Type B pancreatic cell (in vitro differentiated cells): ENCODE measurements at regions not wholly inside any gene's neighbourhood (a gene's known extent, or its start where the extent isn't known, plus 50 kb on each side); places are given as distances from the start of the nearest gene placed in this dataset.

Experiments
- DNase-seq: peaks from one replicate; pipeline ENCODE4 v3.0.0; 2021; ENCODE audit warnings: mixed read lengths; ENCODE audit not compliant: unreplicated experiment; ENCODE audit errors: extremely low spot score
- H3K27ac Mint-ChIP-seq: 2 replicates; pipeline ENCODE4 v1.8.0; 2021; ENCODE audit warnings: mild to moderate bottlenecking, mixed read lengths
- H3K27me3 Mint-ChIP-seq: 2 replicates; pipeline ENCODE4 v1.8.0; 2021; ENCODE audit warnings: mixed read lengths
- H3K36me3 Mint-ChIP-seq: 2 replicates; pipeline ENCODE4 v1.8.0; 2021; ENCODE audit warnings: mixed read lengths
- H3K4me1 Mint-ChIP-seq: one replicate; pipeline ENCODE4 v1.8.0; 2021; ENCODE audit warnings: mixed read lengths; ENCODE audit not compliant: unreplicated experiment
- H3K4me3 Mint-ChIP-seq: 2 replicates; pipeline ENCODE4 v1.8.0; 2021; ENCODE audit warnings: mild to moderate bottlenecking, mixed read lengths
- H3K9me3 Mint-ChIP-seq: 2 replicates; pipeline ENCODE4 v1.8.0; 2021; ENCODE audit warnings: mixed read lengths
- TF ChIP-seq, protein P1 (sequence below): fragments of 200-600 bp; sonication (generic); conservative IDR thresholded peaks from 2 replicates; pipeline ENCODE4 v1.5.0; 2021; ENCODE audit warnings: antibody characterized with exemption, mild to moderate bottlenecking

DNA sequence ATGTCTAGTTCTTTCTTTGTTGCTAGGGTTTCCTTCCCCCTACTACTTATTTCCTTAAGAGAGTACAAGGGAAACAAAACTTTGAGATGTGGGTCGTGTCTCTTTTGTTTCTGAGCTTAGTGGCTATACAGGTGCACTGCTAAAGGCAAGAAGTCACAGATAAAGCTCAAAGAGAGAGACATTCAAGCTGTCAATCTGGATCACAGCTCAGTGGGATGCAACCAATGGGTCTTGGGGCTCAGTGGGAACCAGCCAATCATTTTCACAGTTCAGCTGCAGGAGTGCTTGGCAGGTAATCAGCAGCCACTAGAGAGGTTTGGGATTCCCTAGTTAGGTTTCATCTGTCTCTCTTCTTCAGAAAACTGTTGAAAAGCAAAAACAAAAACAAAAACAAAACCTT is 135.4 kb upstream of the SGCD start:
- no peaks in the 10 kb centered on the region for H3K4me1 Mint-ChIP-seq
- TF ChIP-seq, protein P1, sequence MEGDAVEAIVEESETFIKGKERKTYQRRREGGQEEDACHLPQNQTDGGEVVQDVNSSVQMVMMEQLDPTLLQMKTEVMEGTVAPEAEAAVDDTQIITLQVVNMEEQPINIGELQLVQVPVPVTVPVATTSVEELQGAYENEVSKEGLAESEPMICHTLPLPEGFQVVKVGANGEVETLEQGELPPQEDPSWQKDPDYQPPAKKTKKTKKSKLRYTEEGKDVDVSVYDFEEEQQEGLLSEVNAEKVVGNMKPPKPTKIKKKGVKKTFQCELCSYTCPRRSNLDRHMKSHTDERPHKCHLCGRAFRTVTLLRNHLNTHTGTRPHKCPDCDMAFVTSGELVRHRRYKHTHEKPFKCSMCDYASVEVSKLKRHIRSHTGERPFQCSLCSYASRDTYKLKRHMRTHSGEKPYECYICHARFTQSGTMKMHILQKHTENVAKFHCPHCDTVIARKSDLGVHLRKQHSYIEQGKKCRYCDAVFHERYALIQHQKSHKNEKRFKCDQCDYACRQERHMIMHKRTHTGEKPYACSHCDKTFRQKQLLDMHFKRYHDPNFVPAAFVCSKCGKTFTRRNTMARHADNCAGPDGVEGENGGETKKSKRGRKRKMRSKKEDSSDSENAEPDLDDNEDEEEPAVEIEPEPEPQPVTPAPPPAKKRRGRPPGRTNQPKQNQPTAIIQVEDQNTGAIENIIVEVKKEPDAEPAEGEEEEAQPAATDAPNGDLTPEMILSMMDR = no peak
- DNase-seq = no peak
- H3K9me3 Mint-ChIP-seq = no peaks in the 10 kb centered on the region
- H3K4me3 Mint-ChIP-seq = no peak overlapping the region
- no peak overlapping the region for H3K27ac Mint-ChIP-seq
- H3K36me3 Mint-ChIP-seq = no peaks in the 10 kb centered on the region
- no peaks in the 10 kb centered on the region for H3K27me3 Mint-ChIP-seq

DNA sequence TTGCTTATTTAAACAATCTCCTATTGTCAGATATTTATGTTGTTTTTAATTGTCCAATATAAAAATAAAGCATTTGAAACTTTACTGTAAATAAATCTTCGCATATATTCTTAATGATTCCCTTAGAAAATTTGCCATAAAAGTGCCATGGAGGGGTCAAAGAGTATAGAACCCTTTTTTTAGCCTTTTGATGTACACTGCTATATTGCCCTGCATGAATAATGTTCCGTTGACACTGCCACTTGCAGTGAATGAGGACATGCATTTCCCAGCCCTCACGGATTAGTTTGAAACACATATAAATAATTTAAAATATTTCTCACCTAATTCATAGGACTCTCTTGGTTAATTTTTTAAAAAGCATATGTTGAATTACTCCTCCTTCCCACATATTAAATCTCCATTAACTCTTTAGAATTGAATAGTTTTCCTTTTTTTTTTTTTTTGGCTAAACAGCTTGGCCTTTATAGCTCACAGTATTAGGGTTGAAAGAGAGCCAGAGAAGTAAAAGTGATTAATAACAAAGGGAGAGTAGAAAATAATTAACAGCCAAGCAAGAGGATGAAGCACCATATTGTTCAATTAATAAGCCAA is 129.8 kb upstream of the SGCD start:
- Mint-ChIP-seq H3K4me3 (no peak overlapping the region), H3K36me3 (no peaks in the 10 kb centered on the region), H3K9me3 (no peaks in the 10 kb centered on the region), H3K27ac (no peak overlapping the region), H3K4me1 (peaks cover 3% of the 10 kb centered on the region), H3K27me3 (no peaks in the 10 kb centered on the region)
- TF ChIP-seq, protein P1 = no peak
- DNase-seq = no peak

DNA sequence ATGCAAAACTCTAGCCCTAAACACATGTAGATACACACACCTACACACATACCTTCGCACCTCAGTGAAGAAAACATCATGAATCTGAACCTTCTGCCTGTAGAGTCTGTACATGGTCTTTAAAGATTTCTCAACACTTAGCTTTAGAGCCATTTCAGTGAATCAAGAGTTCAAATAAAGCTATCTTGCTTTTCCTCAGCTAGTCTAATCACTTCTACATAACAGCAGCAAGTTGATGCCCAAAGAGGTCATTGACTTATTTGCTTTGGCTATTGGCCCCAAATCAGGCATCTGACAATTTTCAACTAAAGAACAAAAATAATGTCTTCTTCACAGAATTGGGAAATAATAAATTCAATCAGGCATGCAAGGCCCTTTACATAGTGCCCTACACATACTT is 127.9 kb upstream of the SGCD start:
- no peak overlapping the region for H3K4me3 Mint-ChIP-seq
- peaks cover 5% of the 10 kb centered on the region for H3K4me1 Mint-ChIP-seq
- no peaks in the 10 kb centered on the region for H3K27me3 Mint-ChIP-seq
- DNase-seq = no peak
- H3K36me3 Mint-ChIP-seq = no peaks in the 10 kb centered on the region
- no peak overlapping the region for H3K27ac Mint-ChIP-seq
- TF ChIP-seq, protein P1 = no peak
- no peaks in the 10 kb centered on the region for H3K9me3 Mint-ChIP-seq

DNA sequence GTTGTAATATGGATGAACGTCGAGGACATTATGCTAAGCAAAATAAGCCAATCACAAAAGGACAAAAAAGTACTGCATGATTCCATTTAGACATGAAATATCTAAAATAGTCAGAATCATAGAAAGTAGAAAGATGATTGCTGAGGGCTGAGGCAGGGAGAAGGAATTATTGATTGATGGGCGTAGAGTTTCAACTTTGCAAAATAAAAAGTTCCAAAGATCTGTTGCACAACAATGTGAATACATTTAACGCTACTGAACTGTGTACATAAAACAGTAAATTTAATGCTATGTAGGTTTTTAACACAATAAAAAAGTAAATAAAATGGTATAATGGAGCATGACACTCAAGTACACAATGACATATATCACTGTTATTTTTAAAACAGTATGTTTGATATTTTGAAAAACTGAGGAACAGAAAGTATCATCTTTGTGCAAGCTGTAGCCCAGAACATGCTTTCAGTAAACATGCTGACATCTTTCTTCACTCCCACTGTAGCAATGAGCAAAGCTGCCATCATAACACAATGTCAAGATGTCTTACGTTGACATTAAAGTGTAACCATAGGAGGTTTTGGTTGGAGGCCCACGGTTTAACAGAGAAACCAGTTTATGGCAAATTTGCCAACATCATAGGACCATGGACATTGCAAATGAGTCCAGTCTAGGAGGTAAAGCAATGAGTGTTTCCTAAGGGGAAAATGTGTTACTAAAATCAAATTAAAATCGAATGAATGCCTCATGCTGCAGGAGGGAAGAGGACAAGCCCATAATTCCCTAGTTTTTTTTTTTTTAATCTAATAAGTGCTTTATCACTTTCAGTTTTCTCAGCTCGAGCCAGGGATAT is 125.8 kb upstream of the SGCD start:
- H3K27ac Mint-ChIP-seq = no peak overlapping the region
- H3K9me3 Mint-ChIP-seq = no peaks in the 10 kb centered on the region
- H3K36me3 Mint-ChIP-seq = no peaks in the 10 kb centered on the region
- TF ChIP-seq, protein P1 = no peak
- no peak overlapping the region for H3K4me3 Mint-ChIP-seq
- peaks cover 5% of the 10 kb centered on the region for H3K4me1 Mint-ChIP-seq
- no peaks in the 10 kb centered on the region for H3K27me3 Mint-ChIP-seq
- no peak for DNase-seq

DNA sequence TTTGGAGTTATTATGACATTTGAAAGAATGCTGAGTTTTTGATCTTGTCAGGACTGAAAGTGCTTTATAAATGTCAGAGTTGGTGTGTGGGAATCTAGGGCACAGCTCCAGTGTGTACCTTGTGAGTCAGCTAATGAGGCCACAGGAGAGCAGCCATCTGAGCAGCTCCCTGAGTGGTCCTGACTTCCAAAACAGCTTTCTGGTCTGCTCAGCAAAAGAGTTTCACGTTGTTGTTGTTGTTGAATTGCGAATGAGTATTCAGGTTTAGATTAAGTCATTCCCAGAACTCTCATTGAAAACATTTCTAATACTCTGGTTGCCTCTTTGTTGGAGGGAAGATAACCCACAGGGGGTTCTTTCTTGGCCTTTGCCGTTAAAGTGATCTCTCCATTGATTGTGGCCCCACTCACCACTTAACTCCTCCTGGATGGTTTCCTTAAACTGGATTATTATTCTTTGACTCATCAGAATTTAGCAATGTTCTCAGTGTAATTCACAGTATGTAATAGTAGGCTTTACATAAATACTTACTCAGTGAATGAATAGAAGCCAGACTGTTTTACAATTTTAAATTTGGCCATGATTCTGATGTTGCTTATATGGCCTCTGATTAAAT is 125.1 kb upstream of the SGCD start:
- TF ChIP-seq, protein P1 = no peak
- Mint-ChIP-seq H3K9me3 (no peaks in the 10 kb centered on the region), H3K4me1 (peaks cover 5% of the 10 kb centered on the region), H3K4me3 (no peak overlapping the region), H3K27me3 (no peaks in the 10 kb centered on the region), H3K27ac (no peak overlapping the region), H3K36me3 (no peaks in the 10 kb centered on the region)
- no peak for DNase-seq
